K562 (cell line): ENCODE measurements at regions not wholly inside any gene's neighbourhood (a gene's known extent, or its start where the extent isn't known, plus 50 kb on each side); places are given as distances from the start of the nearest gene placed in this dataset.

Source experiments
- ATAC-seq: fragments of 200-7000 bp; cut with Tn5 transposase; 3 replicates; pipeline ENCODE4 v1.9.1; 2020; ENCODE audit warnings: moderate library complexity
- BruUV-seq: library from RNA; stranded (reverse); fragments of 400-500 nt; replicated peaks from 2 replicates; lab custom pipeline; 2021; lab: Mats Ljungman, UMichigan
- CTCF ChIA-PET: fragments of 300-600 bp; formaldehyde crosslinking; extraction: SDS; loops from one replicate; lab custom pipeline; 2021; ENCODE audit warnings: low intra/inter-chr PET ratio; lab: Yijun Ruan, JAX
- POLR2A ChIA-PET: fragments of 300-600, 350-650 bp; sonication (Branson Sonifier 250); formaldehyde crosslinking; extraction: SDS; loops from one replicate; lab custom pipeline; 2021; ENCODE audit warnings: antibody characterized with exemption, inconsistent platforms; lab: Yijun Ruan, JAX
- DNase-seq, 4 experiments: peaks; one replicate each; pipeline versions ENCODE4 v3.0.0 to v3.0.0-alpha.2; 2011 to 2018; ENCODE audit warnings: low spot score in 3 of 4, mixed read lengths in 3 of 4; ENCODE audit errors: extremely low read depth in 1 of 4
- FAIRE-seq: peaks from 2 replicates; lab custom pipeline; 2011; peaks lifted over from hg19 to GRCh38; lab: Jason Lieb, UNC
- H2AFZ ChIP-seq: 2 replicates; pipeline ENCODE4 v1.6.0; 2011; ENCODE audit warnings: low read depth, low read length, control low read depth, inconsistent platforms
- H3K27ac ChIP-seq: fragments of 200-600 bp; 3 replicates; pipeline ENCODE4 v1.8.0; 2011; ENCODE audit warnings: low read depth, mild to moderate bottlenecking, control low read depth, inconsistent platforms, low read length, moderate library complexity, mixed read lengths; ENCODE audit errors: extremely low read depth
- H3K27me3 ChIP-seq, 2 experiments: fragments of 300-600 bp in 1 of 2; 2 replicates in 1 of 2; 3 replicates in 1 of 2; pipeline versions ENCODE4 v1.6.0 to v1.8.0; 2011; ENCODE audit warnings: inconsistent platforms in 2 of 2, low read length in 2 of 2, mild to moderate bottlenecking in 1 of 2, mixed read lengths in 1 of 2, moderate library complexity in 1 of 2; ENCODE audit not compliant: control insufficient read depth in 2 of 2, insufficient read depth in 2 of 2
- H3K36me3 ChIP-seq: fragments of 300-600 bp; 3 replicates; pipeline ENCODE4 v1.8.0; 2011; ENCODE audit warnings: mild to moderate bottlenecking, low read length, inconsistent platforms; ENCODE audit not compliant: control insufficient read depth, insufficient read depth
- H3K4me1 ChIP-seq, 2 experiments: fragments of 200-600 bp in 1 of 2; replicated peaks in 1 of 2; 2 replicates in 1 of 2; 3 replicates in 1 of 2; pipeline versions ENCODE4 v1.5.1 to v1.8.0; 2011; ENCODE audit warnings: inconsistent platforms in 2 of 2, low read length in 2 of 2, mild to moderate bottlenecking in 1 of 2, mixed read lengths in 1 of 2, moderate library complexity in 1 of 2; ENCODE audit not compliant: control insufficient read depth in 2 of 2, insufficient read depth in 2 of 2
- H3K4me2 ChIP-seq: 2 replicates; pipeline ENCODE4 v1.6.1; 2011; ENCODE audit warnings: low read length, control low read depth, inconsistent platforms, mixed read lengths; ENCODE audit not compliant: insufficient read depth
- H3K4me3 ChIP-seq: fragments of 200-600 bp; sonication (generic), shearing (Covaris generic); 2 replicates; pipeline ENCODE4 v1.5.1; 2016; ENCODE audit warnings: control low read depth, inconsistent platforms
- H3K79me2 ChIP-seq: fragments of 200-600 bp; 3 replicates; pipeline ENCODE4 v1.8.0; 2011; ENCODE audit warnings: low read length, inconsistent platforms; ENCODE audit not compliant: control insufficient read depth, insufficient read depth
- H3K9ac ChIP-seq, 2 experiments: 2 replicates each; pipeline versions ENCODE4 v1.6.0 to v1.6.1; 2011; ENCODE audit warnings: low read depth in 2 of 2, low read length in 2 of 2, control low read depth in 1 of 2, inconsistent platforms in 1 of 2, mild to moderate bottlenecking in 1 of 2, mixed read lengths in 1 of 2; ENCODE audit not compliant: insufficient read depth in 1 of 2
- H3K9me1 ChIP-seq: one replicate; pipeline ENCODE4 v1.6.0; 2011; ENCODE audit warnings: inconsistent platforms, mild to moderate bottlenecking, low read length, moderate library complexity; ENCODE audit not compliant: control insufficient read depth, insufficient read depth
- H3K9me3 ChIP-seq: replicated peaks from 2 replicates; pipeline ENCODE4 v1.5.1; 2011; ENCODE audit warnings: low read depth, low read length, inconsistent platforms; ENCODE audit not compliant: control insufficient read depth, insufficient read depth
- H4K20me1 ChIP-seq: replicated peaks from 2 replicates; pipeline ENCODE4 v1.6.1; 2011; ENCODE audit warnings: low read length, inconsistent platforms, mixed read lengths; ENCODE audit not compliant: control insufficient read depth, insufficient read depth
- ARHGAP35 ChIP-seq: fragments of 450-650 bp; IDR thresholded peaks from 2 replicates; pipeline ENCODE4 v1.6.1; 2018; ENCODE audit not compliant: partially characterized antibody
- CREBBP ChIP-seq: IDR thresholded peaks from one replicate; pipeline ENCODE4 v1.6.1; 2012; ENCODE audit warnings: low read depth, mild to moderate bottlenecking, control low read depth, inconsistent platforms, low read length
- HDAC1 ChIP-seq, 2 experiments: fragments of 450-650 bp; IDR thresholded peaks; 2 replicates each; pipeline ENCODE4 v1.6.1; 2016 to 2017; ENCODE audit warnings: inconsistent platforms in 1 of 2, mild to moderate bottlenecking in 1 of 2, moderate library complexity in 1 of 2
- JUN ChIP-seq, 2 experiments: sonication (generic) in 1 of 2; formaldehyde crosslinking in 1 of 2; IDR thresholded peaks; 2 replicates each; pipeline versions ENCODE4 v1.6.1 to v1.8.0; 2012 to 2022; ENCODE audit warnings: borderline replicate concordance in 2 of 2, mild to moderate bottlenecking in 2 of 2, improper control_type of control experiment in 1 of 2, low read depth in 1 of 2, low read length in 1 of 2, missing genetic modification reagents in 1 of 2
- MTA1 ChIP-seq: fragments of 450-650 bp; IDR thresholded peaks from 2 replicates; pipeline ENCODE4 v1.6.1; 2017; ENCODE audit warnings: borderline replicate concordance
- MYBL2 ChIP-seq, 2 experiments: fragments of 450-650 bp in 1 of 2; sonication (generic) in 1 of 2; formaldehyde crosslinking in 1 of 2; IDR thresholded peaks; 2 replicates each; pipeline versions ENCODE4 v1.6.1 to v1.8.1; 2017 to 2022; ENCODE audit warnings: borderline replicate concordance in 1 of 2, inconsistent platforms in 1 of 2, low read depth in 1 of 2, mild to moderate bottlenecking in 1 of 2, missing genetic modification reagents in 1 of 2, moderate library complexity in 1 of 2
- NRF1 ChIP-seq, 2 experiments: fragments of 450-650 bp; IDR thresholded peaks in 1 of 2; conservative IDR thresholded peaks in 1 of 2; 2 replicates each; pipeline ENCODE4 v1.6.1; 2014; ENCODE audit warnings: mild to moderate bottlenecking in 2 of 2
- STAT5B ChIP-seq: fragments of 250-450 bp; sonication (Bioruptor Pico); IDR thresholded peaks from 2 replicates; pipeline ENCODE4 v1.8.0; 2021; ENCODE audit warnings: mild to moderate bottlenecking, inconsistent platforms
- TSC22D4 ChIP-seq: fragments of 450-650 bp; IDR thresholded peaks from 2 replicates; pipeline ENCODE4 v1.6.1; 2016; ENCODE audit warnings: missing genetic modification characterization, missing biosample characterization, control low read depth
- WGBS: fragments of 100-300 bp; shearing (Covaris generic); methylation state at CpG from one replicate; pipeline ENCODE4 v1.1.6; 2016; ENCODE audit warnings: low coverage, mixed read lengths; ENCODE audit not compliant: insufficient coverage; ENCODE audit errors: missing lambda C conversion rate; 5-methylcytosine and 5-hydroxymethylcytosine counted together
- in situ Hi-C: fragments of 300-500 bp; cut with MboI; formaldehyde crosslinking; loops from 4 replicates; pipeline ENCODE4 v1.15.0; 2018; ENCODE audit warnings: inconsistent platforms, mixed read lengths
- intact Hi-C: fragments of 100-400 bp; cut with micrococcal nuclease; formaldehyde crosslinking; loops from 2 replicates; pipeline ENCODE4 v1.14.2; 2022
- TF ChIP-seq, protein P1 (sequence below), 2 experiments: fragments of 200-800 bp in 1 of 2; sonication (Bioruptor generic) in 1 of 2; sonication (generic) in 1 of 2; formaldehyde crosslinking in 1 of 2; IDR thresholded peaks in 1 of 2; conservative IDR thresholded peaks in 1 of 2; 2 replicates each; pipeline versions ENCODE4 v1.5.0 to v1.6.1; 2016 to 2020; ENCODE audit warnings: missing compliant biosample characterization in 1 of 2, missing genetic modification characterization in 1 of 2, missing genetic modification reagents in 1 of 2
- TF ChIP-seq, protein P2 (sequence below): sonication (generic); formaldehyde crosslinking; IDR thresholded peaks from 2 replicates; pipeline ENCODE4 v1.8.0; 2022; ENCODE audit warnings: missing genetic modification reagents, mild to moderate bottlenecking, borderline replicate concordance
- TF ChIP-seq, protein P3 (sequence below): sonication (generic); formaldehyde crosslinking; IDR thresholded peaks from 2 replicates; pipeline ENCODE4 v1.8.0; 2023; ENCODE audit warnings: mild to moderate bottlenecking, missing genetic modification reagents

DNA sequence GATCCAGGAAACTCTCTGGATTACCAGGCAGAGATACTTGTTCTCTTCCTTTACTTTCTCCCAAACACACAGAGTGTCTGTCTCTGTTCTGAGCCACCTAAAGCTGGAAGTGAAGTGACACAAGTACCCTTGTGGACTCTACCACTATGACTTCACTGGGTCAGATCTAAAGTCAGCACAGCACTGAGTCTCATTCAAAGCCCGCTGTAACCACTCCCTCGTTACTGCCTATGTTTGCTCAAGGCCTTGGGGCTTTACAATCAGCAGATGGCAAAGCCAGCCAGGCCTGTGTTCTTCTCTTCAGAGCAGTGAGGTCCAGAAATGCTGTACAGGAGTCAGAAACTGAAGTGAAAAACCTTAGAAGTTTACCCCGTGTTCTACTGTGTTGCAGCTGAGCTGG, 588.3 kb upstream of the SEMA6D start:
- TF ChIP-seq, protein P1, sequence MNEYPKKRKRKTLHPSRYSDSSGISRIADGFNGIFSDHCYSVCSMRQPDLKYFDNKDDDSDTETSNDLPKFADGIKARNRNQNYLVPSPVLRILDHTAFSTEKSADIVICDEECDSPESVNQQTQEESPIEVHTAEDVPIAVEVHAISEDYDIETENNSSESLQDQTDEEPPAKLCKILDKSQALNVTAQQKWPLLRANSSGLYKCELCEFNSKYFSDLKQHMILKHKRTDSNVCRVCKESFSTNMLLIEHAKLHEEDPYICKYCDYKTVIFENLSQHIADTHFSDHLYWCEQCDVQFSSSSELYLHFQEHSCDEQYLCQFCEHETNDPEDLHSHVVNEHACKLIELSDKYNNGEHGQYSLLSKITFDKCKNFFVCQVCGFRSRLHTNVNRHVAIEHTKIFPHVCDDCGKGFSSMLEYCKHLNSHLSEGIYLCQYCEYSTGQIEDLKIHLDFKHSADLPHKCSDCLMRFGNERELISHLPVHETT (CRISPR knock-in tag; conservative IDR thresholded peaks at IDR 0.05 in 1 of 2, IDR thresholded peaks at IDR 0.05 in 1 of 2), result no peak
- no peak for TF ChIP-seq STAT5B
- no peak for TF ChIP-seq MYBL2 (IDR thresholded peaks at IDR 0.05; ENCODE audit: low read depth)
- TF ChIP-seq MYBL2 (CRISPR knock-in tag; IDR thresholded peaks at IDR 0.05; ENCODE audit: borderline replicate concordance), result no peak
- no peak for TF ChIP-seq ARHGAP35
- TF ChIP-seq, protein P2, sequence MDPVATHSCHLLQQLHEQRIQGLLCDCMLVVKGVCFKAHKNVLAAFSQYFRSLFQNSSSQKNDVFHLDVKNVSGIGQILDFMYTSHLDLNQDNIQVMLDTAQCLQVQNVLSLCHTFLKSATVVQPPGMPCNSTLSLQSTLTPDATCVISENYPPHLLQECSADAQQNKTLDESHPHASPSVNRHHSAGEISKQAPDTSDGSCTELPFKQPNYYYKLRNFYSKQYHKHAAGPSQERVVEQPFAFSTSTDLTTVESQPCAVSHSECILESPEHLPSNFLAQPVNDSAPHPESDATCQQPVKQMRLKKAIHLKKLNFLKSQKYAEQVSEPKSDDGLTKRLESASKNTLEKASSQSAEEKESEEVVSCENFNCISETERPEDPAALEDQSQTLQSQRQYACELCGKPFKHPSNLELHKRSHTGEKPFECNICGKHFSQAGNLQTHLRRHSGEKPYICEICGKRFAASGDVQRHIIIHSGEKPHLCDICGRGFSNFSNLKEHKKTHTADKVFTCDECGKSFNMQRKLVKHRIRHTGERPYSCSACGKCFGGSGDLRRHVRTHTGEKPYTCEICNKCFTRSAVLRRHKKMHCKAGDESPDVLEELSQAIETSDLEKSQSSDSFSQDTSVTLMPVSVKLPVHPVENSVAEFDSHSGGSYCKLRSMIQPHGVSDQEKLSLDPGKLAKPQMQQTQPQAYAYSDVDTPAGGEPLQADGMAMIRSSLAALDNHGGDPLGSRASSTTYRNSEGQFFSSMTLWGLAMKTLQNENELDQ (CRISPR knock-in tag), result no peak
- TF ChIP-seq HDAC1 (IDR thresholded peaks at IDR 0.05), result no peak
- TF ChIP-seq, protein P3, sequence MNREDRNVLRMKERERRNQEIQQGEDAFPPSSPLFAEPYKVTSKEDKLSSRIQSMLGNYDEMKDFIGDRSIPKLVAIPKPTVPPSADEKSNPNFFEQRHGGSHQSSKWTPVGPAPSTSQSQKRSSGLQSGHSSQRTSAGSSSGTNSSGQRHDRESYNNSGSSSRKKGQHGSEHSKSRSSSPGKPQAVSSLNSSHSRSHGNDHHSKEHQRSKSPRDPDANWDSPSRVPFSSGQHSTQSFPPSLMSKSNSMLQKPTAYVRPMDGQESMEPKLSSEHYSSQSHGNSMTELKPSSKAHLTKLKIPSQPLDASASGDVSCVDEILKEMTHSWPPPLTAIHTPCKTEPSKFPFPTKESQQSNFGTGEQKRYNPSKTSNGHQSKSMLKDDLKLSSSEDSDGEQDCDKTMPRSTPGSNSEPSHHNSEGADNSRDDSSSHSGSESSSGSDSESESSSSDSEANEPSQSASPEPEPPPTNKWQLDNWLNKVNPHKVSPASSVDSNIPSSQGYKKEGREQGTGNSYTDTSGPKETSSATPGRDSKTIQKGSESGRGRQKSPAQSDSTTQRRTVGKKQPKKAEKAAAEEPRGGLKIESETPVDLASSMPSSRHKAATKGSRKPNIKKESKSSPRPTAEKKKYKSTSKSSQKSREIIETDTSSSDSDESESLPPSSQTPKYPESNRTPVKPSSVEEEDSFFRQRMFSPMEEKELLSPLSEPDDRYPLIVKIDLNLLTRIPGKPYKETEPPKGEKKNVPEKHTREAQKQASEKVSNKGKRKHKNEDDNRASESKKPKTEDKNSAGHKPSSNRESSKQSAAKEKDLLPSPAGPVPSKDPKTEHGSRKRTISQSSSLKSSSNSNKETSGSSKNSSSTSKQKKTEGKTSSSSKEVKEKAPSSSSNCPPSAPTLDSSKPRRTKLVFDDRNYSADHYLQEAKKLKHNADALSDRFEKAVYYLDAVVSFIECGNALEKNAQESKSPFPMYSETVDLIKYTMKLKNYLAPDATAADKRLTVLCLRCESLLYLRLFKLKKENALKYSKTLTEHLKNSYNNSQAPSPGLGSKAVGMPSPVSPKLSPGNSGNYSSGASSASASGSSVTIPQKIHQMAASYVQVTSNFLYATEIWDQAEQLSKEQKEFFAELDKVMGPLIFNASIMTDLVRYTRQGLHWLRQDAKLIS (CRISPR knock-in tag), result no peak
- no peak for TF ChIP-seq JUN (IDR thresholded peaks at IDR 0.05; ENCODE audit: borderline replicate concordance, low read depth, low read length)
- TF ChIP-seq JUN (CRISPR knock-in tag; IDR thresholded peaks at IDR 0.05; ENCODE audit: borderline replicate concordance), result no peak
- no peak for TF ChIP-seq NRF1 (conservative IDR thresholded peaks at IDR 0.05 in 1 of 2, IDR thresholded peaks at IDR 0.05 in 1 of 2)
- TF ChIP-seq CREBBP, result no peak
- no peak for TF ChIP-seq TSC22D4 (tag)
- TF ChIP-seq MTA1, result no peak
- TF ChIP-seq, all 486 proteins: peak for 0
- Histone ChIP-seq H3K27ac (no peak overlapping the region), H2AFZ (no peak overlapping the region), H4K20me1 (no peaks in the 10 kb centered on the region), H3K9me3 (no peaks in the 10 kb centered on the region), H3K27me3 (no peaks in the 10 kb centered on the region), H3K9me1 (no peaks in the 10 kb centered on the region), H3K4me2 (no peak overlapping the region), H3K4me1 (no peaks in the 10 kb centered on the region), H3K4me3 (no peak overlapping the region), H3K9ac (no peak overlapping the region), H3K36me3 (no peaks in the 10 kb centered on the region), H3K79me2 (no peaks in the 10 kb centered on the region)
- BruUV-seq, result no TSS peak
- ATAC-seq (no peak), DNase-seq (no peak), FAIRE-seq (no peak)
- ChIA-PET POLR2A (no interaction called here), CTCF (no interaction called here)
- intact Hi-C loops, result no loop called here
- 0% methylated on average over 2 of the region's 3 CpGs for WGBS
- in situ Hi-C loops, result no loop called here
